Peyer's patch (tissue), 4 donors: ENCODE measurements at regions not wholly inside any gene's neighbourhood (a gene's known extent, or its start where the extent isn't known, plus 50 kb on each side); places are given as distances from the start of the nearest gene placed in this dataset.
A peak's percentile ranks its signal among the peaks of the same experiment; 100 is the strongest.

ENCODE experiments used
- DNase-seq, 3 donors: peaks; one replicate each; pipeline ENCODE4 v3.0.0-alpha.2; 2017 to 2019
- H3K27ac ChIP-seq, 4 donors: fragments of 200-600 bp; sonication (generic); one replicate each; pipeline ENCODE4 v1.5.1; 2016 to 2019
- H3K27me3 ChIP-seq, 2 donors: fragments of 200-600 bp; sonication (generic); one replicate each; pipeline ENCODE4 v1.5.1; 2019
- H3K36me3 ChIP-seq, 3 donors: fragments of 200-600 bp; sonication (generic); one replicate each; pipeline ENCODE4 v1.5.1; 2016 to 2019
- H3K4me1 ChIP-seq, 4 donors: fragments of 200-600 bp; sonication (generic); one replicate each; pipeline ENCODE4 v1.5.1; 2016 to 2019
- H3K4me3 ChIP-seq, 4 donors: fragments of 200-600 bp; sonication (generic); 1 replicate in 3 of 4; 2 replicates in 1 of 4; pipeline ENCODE4 v1.5.1; 2016 to 2019; ENCODE audit warnings: mild to moderate bottlenecking in 1 of 4
- H3K9me3 ChIP-seq, 4 donors: fragments of 200-600 bp; sonication (generic); one replicate each; pipeline ENCODE4 v1.5.1; 2016 to 2019; ENCODE audit warnings: mild to moderate bottlenecking in 1 of 4
- CTCF ChIP-seq, 6 experiments: fragments of 450-650 bp in 4 of 6; fragments of 200-600 bp in 2 of 6; sonication (generic) in 1 of 6; IDR thresholded peaks; one replicate each; pipeline ENCODE4 v1.5.1; 2017 to 2019; ENCODE audit warnings: antibody characterized with exemption in 6 of 6, mild to moderate bottlenecking in 3 of 6, moderate library complexity in 1 of 6
- POLR2A ChIP-seq, 2 donors: fragments of 450-650 bp; IDR thresholded peaks; one replicate each; pipeline ENCODE4 v1.5.1; 2017; ENCODE audit warnings: antibody characterized with exemption in 2 of 2, mild to moderate bottlenecking in 2 of 2, moderate library complexity in 2 of 2

GRCh38 chr13:70330697-70331361, 222.6 kb upstream of the KLHL1 start:
- H3K4me1 ChIP-seq: no peaks in the 10 kb centered on the region
- no peaks in the 10 kb centered on the region for H3K9me3 ChIP-seq
- DNase-seq: no peak
- no peak overlapping the region for H3K4me3 ChIP-seq
- H3K27me3 ChIP-seq: no peaks in the 10 kb centered on the region
- no peaks in the 10 kb centered on the region for H3K36me3 ChIP-seq
- no peak overlapping the region for H3K27ac ChIP-seq
- TF ChIP-seq CTCF (IDR thresholded peaks at IDR 0.05) (no peak), POLR2A (IDR thresholded peaks at IDR 0.05) (no peak)

- TF ChIP-seq POLR2A (IDR thresholded peaks at IDR 0.05) (no peak), CTCF (IDR thresholded peaks at IDR 0.05) (no peak)
- H3K27ac ChIP-seq: no peak overlapping the region
- H3K27me3 ChIP-seq: no peaks in the 10 kb centered on the region
- DNase-seq: no peak
- no peaks in the 10 kb centered on the region for H3K36me3 ChIP-seq
- H3K4me3 ChIP-seq: no peak overlapping the region
- H3K4me1 ChIP-seq: no peaks in the 10 kb centered on the region
- H3K9me3 ChIP-seq: no peaks in the 10 kb centered on the region
These were observed 216.3 kb upstream of the KLHL1 start for GRCh38 chr13:70324519-70324918.

DNA sequence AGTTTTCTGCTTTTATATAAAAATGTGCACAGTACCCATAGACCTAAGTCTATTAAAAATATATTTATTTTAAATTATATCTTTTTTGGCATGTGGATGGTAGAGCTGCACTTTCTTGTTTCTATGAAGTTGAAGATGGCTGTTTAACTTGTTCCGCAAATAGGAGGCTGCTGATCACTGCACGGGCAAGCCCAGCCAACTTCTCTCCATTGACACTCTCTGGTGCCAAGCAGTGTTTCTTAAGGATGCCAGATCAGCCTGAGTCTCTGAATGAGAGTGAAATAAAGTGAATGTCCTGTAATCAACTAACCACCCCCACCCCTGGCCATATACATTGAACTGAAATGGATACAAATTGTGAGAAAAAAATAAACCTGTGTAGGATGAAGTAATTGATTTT, 202.9 kb upstream of the KLHL1 start:
- Histone ChIP-seq H3K36me3 (no peaks in the 10 kb centered on the region), H3K9me3 (no peaks in the 10 kb centered on the region), H3K27ac (no peak overlapping the region), H3K4me1 (no peaks in the 10 kb centered on the region), H3K4me3 (no peak overlapping the region), H3K27me3 (no peaks in the 10 kb centered on the region)
- no peak for TF ChIP-seq CTCF (IDR thresholded peaks at IDR 0.05)
- TF ChIP-seq POLR2A (IDR thresholded peaks at IDR 0.05): no peak
- DNase-seq: no peak

- no peaks in the 10 kb centered on the region for H3K36me3 ChIP-seq
- no peak overlapping the region for H3K4me3 ChIP-seq
- H3K9me3 ChIP-seq: no peaks in the 10 kb centered on the region
- no peak for DNase-seq
- H3K4me1 ChIP-seq: no peaks in the 10 kb centered on the region
- H3K27me3 ChIP-seq: no peaks in the 10 kb centered on the region
- TF ChIP-seq POLR2A (IDR thresholded peaks at IDR 0.05) (no peak), CTCF (IDR thresholded peaks at IDR 0.05) (peak in 2 of 6 experiments; percentile 19 to 30)
- H3K27ac ChIP-seq: no peak overlapping the region
These were observed 202.3 kb upstream of the KLHL1 start for GRCh38 chr13:70310396-70311119.

DNA sequence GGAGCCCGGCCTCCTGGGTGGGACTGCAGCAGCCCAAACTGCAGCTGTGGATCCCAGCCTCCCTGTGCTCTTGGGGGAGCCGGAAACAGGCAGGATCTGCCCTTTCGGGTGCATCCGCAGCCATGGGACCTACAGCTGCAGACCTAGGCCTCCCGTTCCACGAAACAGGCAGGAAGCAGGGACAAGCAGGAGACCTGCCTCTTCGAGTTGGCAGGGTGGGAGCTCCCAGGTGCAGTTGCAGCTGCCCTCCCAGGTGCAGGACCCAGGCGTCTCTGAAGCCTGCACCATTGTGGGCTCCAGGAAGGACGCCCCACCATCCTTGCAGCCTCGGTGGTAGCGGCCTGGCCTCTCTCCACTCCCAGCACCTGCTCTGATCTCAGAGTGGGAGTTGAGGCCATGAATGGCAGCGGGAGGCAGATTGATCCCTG, 189.0 kb upstream of the KLHL1 start:
- no peak for DNase-seq
- Histone ChIP-seq H3K27me3 (no peaks in the 10 kb centered on the region), H3K9me3 (no peaks in the 10 kb centered on the region), H3K27ac (no peak overlapping the region), H3K4me1 (no peaks in the 10 kb centered on the region), H3K36me3 (no peaks in the 10 kb centered on the region), H3K4me3 (no peak overlapping the region)
- TF ChIP-seq CTCF (IDR thresholded peaks at IDR 0.05) (no peak), POLR2A (IDR thresholded peaks at IDR 0.05) (no peak)
